LNCaP clone FGC (cell line): ENCODE measurements at regions not wholly inside any gene's neighbourhood (a gene's known extent, or its start where the extent isn't known, plus 50 kb on each side); places are given as distances from the start of the nearest gene placed in this dataset.
A peak's percentile ranks its signal among the peaks of the same experiment; 100 is the strongest.

Source experiments
- DNase-seq: peaks from one replicate; pipeline ENCODE4 v3.0.0-alpha.2; 2011; ENCODE audit warnings: low read depth
- H3K4me3 ChIP-seq: 2 replicates; pipeline ENCODE4 v1.5.1; 2011; ENCODE audit warnings: mild to moderate bottlenecking, low read depth, low read length, control low read depth
- TF ChIP-seq, protein P1 (sequence below): IDR thresholded peaks from 2 replicates; pipeline ENCODE4 v1.5.1; 2012; ENCODE audit warnings: mild to moderate bottlenecking; ENCODE audit not compliant: control insufficient read depth, insufficient read depth; ENCODE audit errors: extremely low read depth

DNA sequence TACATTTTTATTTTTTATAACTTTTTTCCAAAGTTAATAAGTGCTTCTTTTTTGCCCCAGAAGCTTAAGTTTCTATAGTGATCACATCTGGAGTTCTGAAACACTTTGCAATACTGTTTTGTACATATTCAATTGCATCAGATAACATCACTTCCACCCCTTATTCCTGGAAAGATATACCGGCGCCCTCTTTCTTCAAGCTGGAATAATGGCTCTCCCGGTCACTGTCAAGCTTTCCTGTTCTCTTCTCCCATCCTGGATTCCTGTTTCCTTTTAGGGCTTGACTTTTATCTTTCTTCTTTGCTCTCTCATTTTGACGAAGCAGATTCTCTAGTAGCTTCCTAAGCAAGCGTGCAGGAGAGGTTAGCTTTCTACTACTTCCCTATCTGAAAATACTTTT is 1866.8 kb downstream of the MRPL39 start:
- H3K4me3 ChIP-seq: no peak overlapping the region
- no peak for DNase-seq
- TF ChIP-seq, protein P1, sequence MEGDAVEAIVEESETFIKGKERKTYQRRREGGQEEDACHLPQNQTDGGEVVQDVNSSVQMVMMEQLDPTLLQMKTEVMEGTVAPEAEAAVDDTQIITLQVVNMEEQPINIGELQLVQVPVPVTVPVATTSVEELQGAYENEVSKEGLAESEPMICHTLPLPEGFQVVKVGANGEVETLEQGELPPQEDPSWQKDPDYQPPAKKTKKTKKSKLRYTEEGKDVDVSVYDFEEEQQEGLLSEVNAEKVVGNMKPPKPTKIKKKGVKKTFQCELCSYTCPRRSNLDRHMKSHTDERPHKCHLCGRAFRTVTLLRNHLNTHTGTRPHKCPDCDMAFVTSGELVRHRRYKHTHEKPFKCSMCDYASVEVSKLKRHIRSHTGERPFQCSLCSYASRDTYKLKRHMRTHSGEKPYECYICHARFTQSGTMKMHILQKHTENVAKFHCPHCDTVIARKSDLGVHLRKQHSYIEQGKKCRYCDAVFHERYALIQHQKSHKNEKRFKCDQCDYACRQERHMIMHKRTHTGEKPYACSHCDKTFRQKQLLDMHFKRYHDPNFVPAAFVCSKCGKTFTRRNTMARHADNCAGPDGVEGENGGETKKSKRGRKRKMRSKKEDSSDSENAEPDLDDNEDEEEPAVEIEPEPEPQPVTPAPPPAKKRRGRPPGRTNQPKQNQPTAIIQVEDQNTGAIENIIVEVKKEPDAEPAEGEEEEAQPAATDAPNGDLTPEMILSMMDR: peak; percentile 30; the same call in 1 of the 2 replicates

- TF ChIP-seq, protein P1: no peak
- no peak overlapping the region for H3K4me3 ChIP-seq
- no peak for DNase-seq
These were observed 1874.5 kb downstream of the MRPL39 start for GRCh38 chr21:23732776-23733175.

- no peak overlapping the region for H3K4me3 ChIP-seq
- TF ChIP-seq, protein P1: no peak
- no peak for DNase-seq
These were observed 1878.0 kb downstream of the MRPL39 start for GRCh38 chr21:23729331-23729730.

DNA sequence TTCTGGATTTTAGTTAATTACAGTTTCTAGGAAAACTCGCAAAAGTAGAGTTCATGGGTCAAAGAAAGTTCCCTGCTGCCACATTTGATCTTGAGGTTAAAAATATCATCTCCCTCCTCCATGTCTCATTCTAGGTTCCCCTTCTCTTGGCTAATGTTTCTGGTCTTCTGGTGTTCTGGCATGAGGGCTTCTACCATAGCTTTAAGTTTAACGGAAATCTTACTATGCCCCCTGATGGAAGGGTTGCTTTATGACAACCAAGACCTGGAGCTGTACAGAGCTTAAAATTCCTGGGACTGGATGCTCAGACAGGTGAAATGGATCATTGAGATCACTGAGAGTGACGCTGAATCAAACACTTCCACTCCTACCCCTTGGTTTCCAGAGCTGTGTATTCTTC is 1881.7 kb downstream of the MRPL39 start:
- TF ChIP-seq, protein P1: no peak
- no peak overlapping the region for H3K4me3 ChIP-seq
- DNase-seq: no peak

GRCh38 chr21:23718446-23719285 is 1888.6 kb downstream of the MRPL39 start:
- no peak overlapping the region for H3K4me3 ChIP-seq
- no peak for DNase-seq
- TF ChIP-seq, protein P1: no peak

- H3K4me3 ChIP-seq: no peak overlapping the region
- TF ChIP-seq, protein P1: no peak
- no peak for DNase-seq
These were observed 1895.1 kb downstream of the MRPL39 start for GRCh38 chr21:23712166-23712565.

- TF ChIP-seq, protein P1: no peak
- no peak overlapping the region for H3K4me3 ChIP-seq
- DNase-seq: no peak
These were observed 1900.8 kb downstream of the MRPL39 start for GRCh38 chr21:23706431-23706830.
